ENCODE measurements at regions not wholly inside any gene's neighbourhood (a gene's known extent, or its start where the extent isn't known, plus 50 kb on each side); places are given as distances from the start of the nearest gene placed in this dataset.
"Not testable (repeated sequence)": the region's sequence is repeated elsewhere in the genome, so short reads cannot be mapped to it uniquely, and the experiment has no call there.

GRCh38 chr1:66424530-66424929 lies 109.4 kb upstream of the SGIP1 start:
- DNase-seq, result not testable (repeated sequence)

GRCh38 chr1:66426239-66426853 lies 107.6 kb upstream of the SGIP1 start:
- DNase-seq, result no peak

GRCh38 chr1:66430815-66431214 lies 103.1 kb upstream of the SGIP1 start:
- not testable (repeated sequence) for DNase-seq

- no peak for DNase-seq
Observed at GRCh38 chr1:66431999-66432398, 102.0 kb upstream of the SGIP1 start.

GRCh38 chr1:66433611-66434010 lies 100.3 kb upstream of the SGIP1 start:
- no peak for DNase-seq

- no peak for DNase-seq
Observed at GRCh38 chr1:66434096-66434495, 99.9 kb upstream of the SGIP1 start.

GRCh38 chr1:66435541-66435940 lies 98.4 kb upstream of the SGIP1 start:
- no peak for DNase-seq

GRCh38 chr1:66436378-66437135 lies 97.4 kb upstream of the SGIP1 start:
- DNase-seq, result peak; percentile 50 to 65

- DNase-seq, result no peak
Observed at GRCh38 chr1:66437136-66437401, 96.9 kb upstream of the SGIP1 start.

- no peak for DNase-seq
Observed at GRCh38 chr1:66438062-66438461, 95.9 kb upstream of the SGIP1 start.

GRCh38 chr1:66438501-66438900 lies 95.5 kb upstream of the SGIP1 start:
- DNase-seq, result peak in 1 of 2 experiments; percentile 9

GRCh38 chr1:66439031-66439740 lies 94.8 kb upstream of the SGIP1 start:
- DNase-seq, result no peak

GRCh38 chr1:66443793-66444192 lies 90.2 kb upstream of the SGIP1 start:
- no peak for DNase-seq

- no peak for DNase-seq
Observed at GRCh38 chr1:66444438-66445265, 89.3 kb upstream of the SGIP1 start.

- DNase-seq, result peak; percentile 55 to 64
Observed at GRCh38 chr1:66445492-66446181, 88.3 kb upstream of the SGIP1 start.

- no peak for DNase-seq
Observed at GRCh38 chr1:66446261-66447001, 87.5 kb upstream of the SGIP1 start.

- no peak for DNase-seq
Observed at GRCh38 chr1:66450043-66450514, 83.9 kb upstream of the SGIP1 start.

- DNase-seq, result no peak
Observed at GRCh38 chr1:66450847-66451246, 83.1 kb upstream of the SGIP1 start.

- no peak for DNase-seq
Observed at GRCh38 chr1:66452162-66452561, 81.8 kb upstream of the SGIP1 start.

GRCh38 chr1:66452982-66453381 lies 81.0 kb upstream of the SGIP1 start:
- no peak for DNase-seq

- no peak for DNase-seq
Observed at GRCh38 chr1:66455446-66455845, 78.5 kb upstream of the SGIP1 start.

- DNase-seq, result no peak
Observed at GRCh38 chr1:66460776-66461175, 73.2 kb upstream of the SGIP1 start.

Measured in activated CD4-positive, alpha-beta T cell treated with anti-CD3 and anti-CD28 coated beads, Interleukin-2, amount 50 U/mL, for 48 hours (primary cell).